Gastroesophageal sphincter (tissue), 3 donors: ENCODE measurements at regions not wholly inside any gene's neighbourhood (a gene's known extent, or its start where the extent isn't known, plus 50 kb on each side); places are given as distances from the start of the nearest gene placed in this dataset.

Source experiments
- EP300 ChIP-seq: sonication (generic); formaldehyde crosslinking; IDR thresholded peaks from one replicate; pipeline ENCODE4 v1.6.1; 2017; ENCODE audit warnings: antibody characterized with exemption, mild to moderate bottlenecking
- POLR2A ChIP-seq, 2 donors: fragments of 450-650 bp; IDR thresholded peaks; one replicate each; pipeline ENCODE4 v1.6.1; 2017; ENCODE audit warnings: antibody characterized with exemption in 2 of 2, mild to moderate bottlenecking in 2 of 2, moderate library complexity in 1 of 2
- POLR2AphosphoS5 ChIP-seq: sonication (generic); formaldehyde crosslinking; IDR thresholded peaks from one replicate; pipeline ENCODE4 v1.6.1; 2017; ENCODE audit warnings: antibody characterized with exemption
- TF ChIP-seq, protein P1 (sequence below), 4 experiments: fragments of 200-600 bp in 2 of 4; fragments of 450-650 bp in 2 of 4; sonication (generic) in 1 of 4; IDR thresholded peaks; one replicate each; pipeline ENCODE4 v1.5.1; 2017 to 2019; ENCODE audit warnings: antibody characterized with exemption in 4 of 4, mild to moderate bottlenecking in 2 of 4, moderate library complexity in 2 of 4

DNA sequence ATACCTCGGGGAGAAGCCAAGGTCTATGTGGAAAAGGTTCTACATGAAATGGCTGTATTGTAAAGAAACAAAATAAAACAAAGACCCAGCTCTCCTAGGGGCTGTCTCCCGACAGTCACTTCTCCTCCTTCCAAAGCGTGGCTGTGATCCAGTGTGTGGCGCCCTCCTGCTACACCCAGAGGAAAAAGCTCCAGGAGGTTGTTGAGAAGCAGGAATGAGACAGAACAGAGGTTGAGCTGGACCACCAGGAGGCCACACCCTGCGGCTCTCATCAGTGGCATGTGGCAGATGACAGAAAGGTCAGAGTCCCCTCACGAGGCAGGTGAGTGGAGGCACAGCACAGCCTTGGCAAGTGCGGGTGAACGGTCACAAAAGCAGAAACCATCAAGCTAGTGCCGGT is 236.0 kb downstream of the TBXT start:
- TF ChIP-seq, protein P1, sequence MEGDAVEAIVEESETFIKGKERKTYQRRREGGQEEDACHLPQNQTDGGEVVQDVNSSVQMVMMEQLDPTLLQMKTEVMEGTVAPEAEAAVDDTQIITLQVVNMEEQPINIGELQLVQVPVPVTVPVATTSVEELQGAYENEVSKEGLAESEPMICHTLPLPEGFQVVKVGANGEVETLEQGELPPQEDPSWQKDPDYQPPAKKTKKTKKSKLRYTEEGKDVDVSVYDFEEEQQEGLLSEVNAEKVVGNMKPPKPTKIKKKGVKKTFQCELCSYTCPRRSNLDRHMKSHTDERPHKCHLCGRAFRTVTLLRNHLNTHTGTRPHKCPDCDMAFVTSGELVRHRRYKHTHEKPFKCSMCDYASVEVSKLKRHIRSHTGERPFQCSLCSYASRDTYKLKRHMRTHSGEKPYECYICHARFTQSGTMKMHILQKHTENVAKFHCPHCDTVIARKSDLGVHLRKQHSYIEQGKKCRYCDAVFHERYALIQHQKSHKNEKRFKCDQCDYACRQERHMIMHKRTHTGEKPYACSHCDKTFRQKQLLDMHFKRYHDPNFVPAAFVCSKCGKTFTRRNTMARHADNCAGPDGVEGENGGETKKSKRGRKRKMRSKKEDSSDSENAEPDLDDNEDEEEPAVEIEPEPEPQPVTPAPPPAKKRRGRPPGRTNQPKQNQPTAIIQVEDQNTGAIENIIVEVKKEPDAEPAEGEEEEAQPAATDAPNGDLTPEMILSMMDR (IDR thresholded peaks at IDR 0.05), result no peak
- TF ChIP-seq POLR2AphosphoS5, result no peak
- TF ChIP-seq EP300, result no peak
- no peak for TF ChIP-seq POLR2A (IDR thresholded peaks at IDR 0.05)
